Hepatic stellate cell (primary cell): ENCODE measurements at regions not wholly inside any gene's neighbourhood (a gene's known extent, or its start where the extent isn't known, plus 50 kb on each side); places are given as distances from the start of the nearest gene placed in this dataset.

Source experiments
- DNase-seq: peaks from one replicate; pipeline ENCODE4 v3.0.0; 2011; ENCODE audit warnings: low spot score

DNA sequence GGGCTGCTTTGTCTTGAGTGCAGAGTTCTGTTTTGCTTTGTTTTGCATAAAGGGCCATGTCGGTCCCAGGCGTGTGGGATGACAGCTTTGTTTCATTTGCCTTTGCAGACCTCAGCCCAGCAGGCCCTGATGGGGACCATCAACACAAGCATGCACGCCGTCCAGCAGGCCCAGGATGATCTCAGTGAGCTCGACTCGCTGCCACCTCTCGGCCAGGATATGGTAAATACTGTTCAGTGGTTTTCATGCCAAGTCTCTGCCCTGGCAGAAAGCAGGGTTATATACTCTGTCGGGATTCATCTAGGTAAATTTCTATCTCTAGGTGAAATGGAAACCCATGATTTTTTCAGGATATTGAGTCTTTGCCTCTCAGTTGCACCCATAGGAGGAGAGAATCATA lies 343.9 kb upstream of the TPM1 start:
- no peak for DNase-seq

DNA sequence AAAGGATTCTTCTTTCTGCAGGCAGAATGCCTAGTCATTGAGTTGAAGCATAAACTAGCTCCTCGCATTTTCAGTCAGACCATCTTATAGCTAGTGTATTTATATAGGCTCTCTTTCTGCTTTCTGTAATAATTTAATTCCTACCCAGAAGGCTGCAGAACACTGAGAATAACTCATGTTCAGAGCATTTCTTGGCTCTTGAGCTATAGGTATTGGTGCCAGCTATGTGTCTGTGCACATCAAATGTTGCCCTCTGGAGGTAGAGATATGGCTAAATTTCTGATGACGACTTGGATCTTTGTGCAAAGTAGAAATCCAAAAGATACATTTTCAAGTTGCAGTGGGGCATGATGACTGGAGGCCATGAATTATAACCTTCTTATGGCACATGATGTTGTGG lies 336.2 kb upstream of the TPM1 start:
- no peak for DNase-seq

DNA sequence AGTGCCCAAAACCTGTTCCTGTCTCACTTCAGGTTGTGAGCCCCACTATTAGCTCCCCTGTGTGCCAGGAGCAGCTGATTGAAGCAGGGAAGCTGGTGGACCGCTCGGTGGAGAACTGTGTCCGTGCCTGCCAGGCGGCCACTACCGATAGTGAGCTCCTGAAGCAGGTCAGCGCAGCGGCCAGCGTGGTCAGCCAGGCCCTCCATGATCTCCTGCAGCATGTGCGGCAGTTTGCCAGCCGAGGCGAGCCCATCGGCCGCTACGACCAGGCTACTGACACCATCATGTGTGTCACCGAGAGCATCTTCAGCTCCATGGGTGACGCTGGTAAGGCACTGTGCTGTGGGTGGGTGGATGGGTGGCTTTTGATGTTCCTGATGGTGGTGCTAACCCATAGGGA lies 334.1 kb upstream of the TPM1 start:
- DNase-seq, result no peak

DNA sequence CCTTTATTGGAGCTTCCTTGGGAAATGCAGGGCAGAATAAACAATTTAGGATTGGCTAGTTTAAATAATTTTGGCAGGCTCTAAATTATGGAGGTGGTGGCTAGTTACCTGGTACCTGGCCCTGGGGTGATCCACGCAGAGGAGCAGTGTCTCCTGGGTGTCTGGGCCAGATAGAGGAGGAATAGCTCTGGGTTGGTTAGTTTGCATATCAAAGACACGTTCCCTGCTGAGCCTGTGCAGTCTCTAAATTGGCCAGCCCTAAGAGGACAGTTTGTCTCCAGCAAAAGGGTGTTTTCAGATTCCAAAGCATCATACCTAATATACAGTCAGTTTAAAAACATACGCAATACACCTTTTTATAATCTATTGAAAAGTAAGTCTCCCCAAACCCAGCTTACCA lies 333.3 kb upstream of the TPM1 start:
- DNase-seq, result no peak

DNA sequence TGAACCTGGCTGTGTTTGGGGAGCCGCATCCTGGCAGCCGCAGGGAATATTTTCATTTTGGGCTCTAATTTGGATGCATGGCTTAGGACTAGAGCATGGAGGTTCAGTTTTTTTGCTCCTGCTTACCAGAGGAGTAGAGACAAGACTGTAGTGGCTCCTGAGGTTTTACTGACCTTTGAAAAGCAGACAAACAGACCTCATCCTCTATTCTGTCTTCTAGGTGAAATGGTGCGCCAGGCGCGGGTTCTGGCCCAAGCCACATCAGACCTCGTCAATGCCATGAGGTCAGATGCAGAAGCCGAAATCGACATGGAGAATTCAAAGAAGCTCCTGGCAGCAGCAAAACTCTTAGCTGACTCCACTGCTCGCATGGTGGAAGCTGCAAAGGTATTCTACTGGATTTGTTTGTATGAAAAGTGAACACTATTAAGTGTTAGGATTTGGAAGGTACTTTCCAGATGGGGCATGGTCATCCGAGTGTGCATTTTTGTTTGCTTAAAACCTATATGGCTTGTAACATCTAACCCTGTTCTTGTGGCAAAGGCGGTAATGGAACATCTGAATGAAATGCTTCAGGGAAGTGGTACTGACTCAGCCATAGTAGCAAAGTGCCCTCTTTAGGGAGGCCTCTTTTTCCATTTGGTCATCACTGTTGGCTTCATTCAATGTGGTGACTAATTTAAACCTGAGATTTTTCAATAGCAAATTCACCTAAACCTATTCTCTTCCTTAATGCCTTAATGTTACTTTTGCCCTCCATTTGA lies 330.7 kb upstream of the TPM1 start:
- DNase-seq, result no peak

DNA sequence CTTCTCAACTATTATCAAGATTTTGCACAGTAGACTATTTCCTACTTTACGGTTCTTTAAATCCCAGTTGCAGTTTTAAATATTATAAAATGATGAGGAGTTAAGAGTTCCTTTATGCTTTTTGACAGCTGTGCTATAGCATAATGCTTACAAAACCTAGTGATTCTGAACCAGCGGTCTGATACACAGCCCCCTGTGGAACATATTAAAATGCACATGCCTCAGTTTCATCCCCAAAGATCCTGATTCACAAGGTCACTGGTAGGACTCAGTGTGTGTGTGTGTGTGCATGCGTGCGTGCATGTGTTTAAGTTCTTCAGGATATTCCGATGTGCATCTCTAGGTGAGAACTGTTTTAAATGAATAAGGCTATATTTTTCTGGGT lies 330.1 kb upstream of the TPM1 start:
- DNase-seq, result no peak

DNA sequence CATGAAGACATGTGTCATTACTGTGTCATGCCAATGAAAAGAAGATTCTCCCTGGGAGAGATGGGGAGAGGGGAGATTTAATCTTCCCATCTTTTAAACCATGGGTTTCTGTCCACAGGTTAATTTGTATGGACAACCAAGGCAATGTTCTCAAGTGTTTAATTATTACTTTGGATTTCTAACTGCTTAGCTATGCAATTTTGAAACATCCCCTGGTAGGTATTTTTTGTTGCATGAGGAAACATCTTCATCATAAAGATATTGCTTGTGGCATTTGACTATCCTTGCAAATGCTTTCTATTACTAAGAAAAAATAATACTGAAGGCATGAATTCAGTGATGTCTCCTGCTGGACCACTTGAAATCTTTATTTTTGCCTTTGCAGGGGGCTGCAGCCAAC lies 326.6 kb upstream of the TPM1 start:
- no peak for DNase-seq

DNA sequence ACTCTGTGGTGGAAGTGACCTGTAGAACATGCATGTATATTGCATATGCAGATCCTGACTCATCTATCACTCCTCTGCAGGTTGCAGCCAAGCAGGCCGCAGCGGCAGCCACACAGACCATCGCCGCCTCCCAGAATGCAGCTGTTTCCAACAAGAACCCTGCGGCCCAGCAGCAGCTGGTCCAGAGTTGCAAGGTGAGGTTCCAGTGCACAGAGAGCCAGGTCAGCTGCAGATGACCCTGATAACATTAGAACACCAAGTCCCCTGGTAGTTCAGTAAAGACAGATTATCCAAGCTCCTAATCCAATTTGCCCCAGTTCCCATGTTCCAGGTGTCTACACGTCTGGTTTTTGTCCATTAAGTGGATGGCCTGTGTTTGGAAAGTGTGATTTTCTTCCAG lies 325.1 kb upstream of the TPM1 start:
- no peak for DNase-seq

DNA sequence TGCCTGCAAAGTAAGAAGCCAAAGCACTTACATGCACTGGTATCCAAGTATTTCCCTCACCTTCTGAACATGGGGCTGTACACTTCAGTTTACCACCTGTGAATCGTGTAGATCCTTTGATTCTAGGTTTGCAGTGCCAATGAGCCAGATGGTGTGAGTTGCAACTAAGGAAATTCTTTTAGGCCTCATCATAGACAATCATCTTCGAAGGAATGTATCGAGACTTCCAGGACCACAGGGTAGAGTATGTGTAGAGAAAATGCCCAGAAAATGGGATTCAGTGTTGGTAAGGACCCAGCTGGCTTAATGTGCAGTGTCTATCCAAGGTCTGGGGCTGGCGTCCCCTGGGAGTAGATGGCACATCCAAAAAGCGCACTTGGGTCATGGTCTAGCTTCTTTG lies 323.2 kb upstream of the TPM1 start:
- DNase-seq, result peak; percentile 26

DNA sequence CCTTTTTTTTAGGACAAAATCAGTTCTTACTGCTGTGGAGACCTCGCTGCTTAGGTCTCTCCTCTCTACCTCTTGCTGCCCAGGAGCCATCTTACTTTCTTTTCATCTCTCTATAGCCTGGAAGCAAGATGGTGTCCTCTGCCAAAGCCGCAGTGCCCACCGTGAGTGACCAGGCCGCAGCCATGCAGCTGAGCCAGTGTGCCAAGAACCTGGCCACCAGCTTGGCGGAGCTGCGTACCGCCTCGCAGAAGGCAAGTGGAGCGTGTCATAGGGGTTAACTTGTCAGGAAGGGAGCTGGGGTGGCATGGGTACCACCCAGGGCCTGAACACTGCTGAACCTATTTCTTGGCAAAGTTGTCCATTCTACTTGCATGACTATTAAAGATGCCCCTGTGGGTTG lies 320.3 kb upstream of the TPM1 start:
- DNase-seq, result no peak

DNA sequence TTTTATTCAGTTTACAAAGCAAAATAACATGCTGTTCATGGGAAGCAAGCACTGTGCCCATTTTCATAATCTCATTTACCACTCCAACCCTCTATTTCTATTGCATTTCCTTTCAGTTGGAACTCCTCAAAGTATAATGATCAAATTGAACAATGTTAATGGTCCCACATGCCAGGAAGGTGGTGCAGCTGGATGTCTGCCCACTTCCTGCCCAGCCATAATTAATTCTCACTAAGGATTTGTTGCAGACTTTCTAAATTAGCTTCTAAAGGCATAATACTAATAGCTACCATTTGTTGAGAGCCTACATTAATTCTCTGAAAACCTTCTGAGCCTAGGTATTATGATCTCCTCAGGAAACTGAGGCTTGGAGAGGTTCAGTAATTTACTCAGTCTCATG lies 316.1 kb upstream of the TPM1 start:
- DNase-seq, result no peak

DNA sequence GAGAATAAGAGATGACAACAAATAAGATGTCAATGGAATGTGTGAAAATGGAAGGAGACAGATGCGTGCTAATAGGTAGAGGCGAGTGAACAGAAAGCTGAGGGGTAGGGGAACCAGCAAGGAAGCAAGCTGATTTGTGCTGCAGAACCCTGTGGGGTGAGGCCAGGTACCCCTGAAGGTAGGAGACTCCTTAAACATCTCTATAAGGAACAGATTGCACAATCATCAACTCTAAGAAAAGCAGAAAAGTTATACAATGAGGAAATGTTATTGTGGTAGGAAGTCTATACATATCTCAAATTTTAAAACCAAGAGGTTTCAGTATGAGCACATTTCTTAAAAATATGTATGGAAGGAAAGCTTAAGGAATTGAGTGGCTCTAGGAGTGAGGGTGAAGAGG lies 315.0 kb upstream of the TPM1 start:
- no peak for DNase-seq

DNA sequence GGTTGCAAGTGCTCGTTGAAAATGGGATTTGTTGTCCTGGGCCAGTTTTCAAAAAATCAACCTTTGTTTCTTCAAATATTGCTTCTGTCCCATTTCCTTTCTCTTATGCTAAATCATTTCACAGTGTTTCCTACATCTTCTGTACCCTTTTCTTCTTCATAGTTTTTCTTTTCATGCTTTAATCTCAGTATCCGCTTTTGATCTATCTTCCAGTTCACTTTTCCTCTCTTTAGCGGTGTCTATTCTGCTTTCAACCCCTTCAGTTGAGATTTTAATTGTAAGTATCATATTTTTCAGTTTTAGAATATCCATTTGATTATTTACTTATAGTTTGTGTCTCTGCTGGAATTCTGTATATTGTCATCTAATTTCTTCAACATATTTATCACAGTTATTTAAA lies 311.7 kb upstream of the TPM1 start:
- DNase-seq, result no peak

DNA sequence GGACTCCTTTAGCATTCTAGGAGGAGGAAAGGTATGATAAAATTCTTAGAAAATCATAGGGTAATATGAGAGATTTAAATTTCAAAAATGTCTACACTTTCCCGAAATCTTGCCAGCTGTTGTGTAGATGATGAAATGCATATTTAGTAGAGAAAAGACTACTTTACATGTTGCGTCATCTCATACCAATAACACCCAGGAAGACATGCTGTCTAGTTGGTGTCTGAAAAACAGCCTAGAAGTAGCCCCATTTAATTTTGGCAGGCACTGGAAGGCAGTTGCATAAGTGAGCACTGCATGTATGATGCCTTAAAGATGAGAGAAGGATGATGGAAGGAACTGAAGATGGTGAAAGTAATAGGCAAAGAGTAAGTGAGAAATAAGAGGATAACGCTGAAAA lies 310.5 kb upstream of the TPM1 start:
- DNase-seq, result no peak

DNA sequence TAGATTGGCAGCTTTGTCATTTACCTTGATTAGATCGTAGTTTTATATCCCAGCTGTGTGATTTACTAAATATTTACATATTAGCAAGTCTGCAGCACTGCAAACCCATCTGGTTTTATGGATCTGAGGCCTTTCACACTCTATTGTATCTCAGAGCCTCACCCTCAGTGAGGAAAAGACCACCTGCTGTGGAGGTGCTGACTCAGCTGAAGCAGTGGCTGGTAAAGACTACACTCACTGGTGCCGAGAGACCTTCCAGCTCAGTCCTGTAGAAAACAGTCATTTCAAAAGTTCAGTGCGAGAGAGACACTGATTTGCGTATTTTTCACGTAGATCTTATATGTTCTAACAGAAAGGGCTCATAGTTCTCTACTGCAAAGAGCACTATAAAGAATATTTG lies 307.8 kb upstream of the TPM1 start:
- no peak for DNase-seq

DNA sequence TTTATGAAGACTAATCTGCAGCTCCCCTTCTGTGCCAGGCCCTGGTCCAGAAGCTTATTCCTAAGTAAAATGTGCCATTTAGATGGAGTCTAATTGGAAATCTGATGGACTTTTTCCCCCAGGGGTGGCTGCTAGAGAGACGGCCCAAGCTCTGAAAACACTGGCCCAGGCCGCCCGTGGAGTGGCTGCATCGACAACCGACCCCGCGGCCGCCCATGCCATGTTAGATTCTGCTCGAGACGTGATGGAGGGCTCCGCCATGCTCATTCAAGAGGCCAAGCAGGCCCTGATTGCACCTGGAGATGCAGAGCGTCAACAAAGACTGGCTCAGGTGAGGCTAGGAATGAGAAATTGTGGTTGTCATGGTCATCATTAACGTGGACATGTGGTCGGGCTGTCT lies 305.8 kb upstream of the TPM1 start:
- DNase-seq, result no peak

DNA sequence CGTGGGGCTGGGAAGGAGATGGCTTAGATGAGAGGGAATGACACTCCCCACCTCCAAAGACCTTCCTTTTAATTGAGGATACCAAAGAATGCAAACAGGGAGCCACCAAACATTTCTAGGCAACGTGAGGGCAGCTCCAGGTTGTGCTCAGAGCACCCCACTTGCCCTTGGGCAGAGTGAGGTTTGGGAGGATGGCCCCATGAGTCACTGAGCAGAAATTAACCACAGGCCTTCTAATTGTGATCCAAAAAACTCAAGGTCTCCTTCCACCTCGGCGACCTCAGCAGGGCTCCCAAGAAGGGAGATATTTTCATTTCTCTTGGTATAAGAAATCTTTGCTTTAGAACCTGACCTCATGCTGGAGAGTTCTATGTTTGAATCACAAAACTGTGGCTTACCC lies 305.0 kb upstream of the TPM1 start:
- no peak for DNase-seq

DNA sequence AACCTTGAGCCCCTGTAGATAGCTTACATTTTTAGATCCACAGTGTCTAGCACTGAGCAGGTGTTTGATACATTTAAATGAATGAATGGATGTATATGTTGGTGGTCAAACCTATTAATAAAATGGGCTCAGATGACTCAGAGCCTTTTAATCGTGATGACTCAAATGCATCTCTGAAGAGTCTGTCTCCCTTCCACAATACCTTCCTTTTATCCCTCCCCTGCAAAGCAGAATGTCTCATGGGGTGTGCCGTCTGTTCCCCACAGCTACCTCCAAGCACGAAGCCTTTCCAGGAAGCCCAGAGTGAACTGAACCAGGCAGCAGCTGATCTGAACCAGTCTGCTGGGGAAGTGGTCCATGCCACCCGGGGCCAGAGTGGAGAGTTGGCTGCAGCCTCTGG lies 303.5 kb upstream of the TPM1 start:
- peak; percentile 51 for DNase-seq

DNA sequence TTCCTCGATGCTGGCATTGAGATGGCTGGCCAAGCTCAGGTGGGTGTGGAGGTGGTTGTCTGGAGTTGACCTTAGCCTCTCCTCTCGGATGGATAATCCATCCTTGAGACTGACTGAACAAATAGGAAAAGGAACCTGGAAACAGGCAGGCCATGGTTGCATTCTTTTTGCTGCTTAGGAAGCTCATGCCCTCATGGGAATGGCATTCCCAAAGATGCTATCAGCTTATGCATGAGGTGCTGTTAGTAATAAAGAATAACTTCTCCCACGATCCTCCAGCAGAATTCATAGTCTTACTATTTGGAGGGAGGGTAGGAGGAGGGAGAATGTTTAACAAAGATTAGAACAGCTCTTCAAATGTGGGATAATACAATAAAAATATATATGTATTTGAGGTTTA lies 303.0 kb upstream of the TPM1 start:
- DNase-seq, result peak; percentile 70

DNA sequence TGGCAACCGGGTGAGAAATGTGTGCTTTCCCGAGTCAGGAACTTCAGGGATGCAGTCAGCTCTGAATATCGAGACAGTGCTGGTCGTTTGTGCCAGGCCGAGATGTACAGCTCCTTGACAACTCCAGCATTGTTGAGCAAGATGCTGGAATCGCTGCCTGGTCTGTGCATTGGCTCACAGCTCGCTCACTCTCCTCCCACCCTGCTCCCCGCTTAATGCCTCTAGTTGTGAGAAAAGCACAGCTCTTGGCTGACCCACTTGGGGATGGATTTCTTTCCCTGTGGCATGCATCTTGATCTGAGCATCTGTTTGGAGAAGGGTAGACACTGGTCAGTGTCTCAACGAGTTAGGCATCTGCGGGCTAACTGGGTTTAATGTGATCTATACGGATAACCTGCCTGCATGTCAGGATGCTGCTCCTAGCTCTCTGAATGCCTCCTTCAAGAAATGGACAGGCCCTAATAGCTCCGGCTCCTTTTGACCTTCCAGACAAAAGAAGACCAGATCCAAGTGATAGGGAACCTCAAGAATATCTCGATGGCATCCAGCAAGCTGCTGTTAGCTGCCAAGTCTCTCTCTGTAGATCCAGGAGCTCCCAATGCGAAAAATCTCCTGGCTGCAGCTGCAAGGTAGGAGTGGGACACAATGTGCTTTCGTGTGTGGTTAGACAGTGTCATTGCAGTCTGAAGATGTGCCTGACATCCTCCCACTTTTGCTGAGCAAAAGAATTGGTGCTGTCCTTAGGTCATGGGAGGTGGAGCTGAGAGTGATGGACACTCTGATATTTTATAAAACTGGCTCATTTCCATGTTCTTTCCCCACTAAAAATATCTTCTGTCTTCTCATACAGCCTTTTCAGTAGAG lies 302.2 kb upstream of the TPM1 start:
- no peak for DNase-seq

DNA sequence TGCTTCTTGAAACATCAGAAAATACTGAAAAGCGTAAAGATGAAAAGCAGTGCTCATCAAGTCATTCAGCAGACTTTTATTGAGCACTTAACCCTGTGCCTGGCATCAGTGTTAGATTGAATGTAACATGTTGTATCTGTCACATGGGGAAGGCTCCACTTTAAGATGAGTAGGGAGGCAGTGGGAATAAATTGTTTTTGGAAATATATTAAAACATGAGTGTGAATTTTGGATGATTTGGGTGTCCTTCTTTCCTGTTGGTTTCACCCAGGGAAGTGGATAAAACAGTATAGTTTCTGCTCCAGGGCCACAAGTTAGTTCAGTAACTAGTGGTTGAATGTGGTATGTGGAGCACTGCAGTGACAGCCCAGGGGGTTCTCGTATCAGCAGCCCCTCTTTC lies 301.4 kb upstream of the TPM1 start:
- no peak for DNase-seq

DNA sequence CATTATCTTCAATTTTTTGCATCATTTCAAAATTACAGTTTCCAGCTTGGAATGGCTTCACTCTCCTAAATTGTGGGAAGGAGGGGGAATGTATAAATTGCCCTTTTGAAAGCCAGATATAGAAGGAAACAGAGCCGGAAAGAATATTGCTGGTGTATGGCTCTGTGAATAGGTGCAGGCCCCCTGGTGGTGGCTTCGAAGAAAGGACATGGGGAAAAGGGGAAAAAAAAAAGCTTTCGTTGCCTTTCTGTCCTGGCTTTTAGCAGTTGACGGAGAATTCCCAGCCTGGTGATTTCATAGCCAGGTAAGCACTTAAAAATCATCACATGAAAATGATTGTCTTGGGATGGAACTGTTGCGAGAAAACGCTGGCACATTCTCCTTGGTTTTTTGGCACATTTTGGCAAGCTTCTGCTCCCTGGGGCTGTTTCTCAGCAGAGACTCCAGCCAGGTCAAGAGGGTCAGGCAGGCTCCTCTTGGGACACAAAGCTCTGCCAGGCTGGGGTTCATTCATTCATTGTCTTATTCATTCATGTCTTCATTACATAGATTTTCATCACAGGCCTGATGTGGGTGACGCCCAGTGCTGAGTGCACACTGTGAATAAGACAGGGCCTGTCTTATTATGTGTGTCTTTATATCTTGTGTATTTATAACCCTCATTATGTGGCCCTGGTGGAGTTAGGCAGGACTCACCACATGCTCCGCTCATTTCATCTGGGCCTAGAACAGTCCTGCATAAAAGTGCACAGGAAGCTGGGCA lies 300.0 kb upstream of the TPM1 start:
- DNase-seq, result peak; percentile 55

DNA sequence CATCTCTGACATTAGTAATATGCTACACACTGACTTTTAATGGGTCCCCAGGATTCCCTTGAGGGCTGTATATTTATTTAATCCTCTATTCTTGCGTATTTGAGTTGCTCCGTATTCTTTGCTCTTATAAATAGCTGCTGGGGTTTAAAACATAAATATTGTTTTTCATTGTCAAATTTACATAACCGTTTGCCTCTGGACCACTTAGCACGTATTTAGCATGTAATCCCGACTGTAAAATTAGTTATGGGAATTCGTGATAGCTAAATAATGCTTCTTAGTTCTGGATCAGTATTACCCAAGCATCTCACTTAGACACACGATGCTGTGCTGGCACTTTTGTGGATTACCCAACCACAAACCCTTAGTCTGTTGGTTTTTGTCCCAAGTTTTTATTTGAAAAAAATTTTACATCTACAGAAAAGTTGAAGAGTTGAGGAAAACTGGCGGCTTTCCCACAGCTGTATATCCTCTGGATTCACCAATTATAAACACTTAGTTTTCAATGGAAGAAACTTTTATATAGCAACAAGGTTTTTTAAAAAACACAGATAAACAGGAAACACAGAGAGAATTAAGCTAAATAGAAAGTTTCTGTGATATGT lies 296.8 kb upstream of the TPM1 start:
- DNase-seq, result no peak
